HAP-1 (cell line): ENCODE measurements at regions not wholly inside any gene's neighbourhood (a gene's known extent, or its start where the extent isn't known, plus 50 kb on each side); places are given as distances from the start of the nearest gene placed in this dataset.

Experiments used
- DNase-seq, 2 experiments: peaks; one replicate each; pipeline ENCODE4 v3.0.0-alpha.2; 2016 to 2020; ENCODE audit warnings: low spot score in 2 of 2
- H3K27me3 ChIP-seq: fragments of 250-450 bp; sonication (Bioruptor Pico); 2 replicates; pipeline ENCODE4 v1.5.1; 2020; ENCODE audit warnings: low read depth, mild to moderate bottlenecking, moderate library complexity
- H3K36me3 ChIP-seq: fragments of 250-450 bp; sonication (Bioruptor Pico); replicated peaks from 2 replicates; pipeline ENCODE4 v1.5.1; 2020; ENCODE audit warnings: mild to moderate bottlenecking
- H3K4me1 ChIP-seq: fragments of 250-450 bp; sonication (Bioruptor Pico); 2 replicates; pipeline ENCODE4 v1.5.1; 2020; ENCODE audit warnings: mild to moderate bottlenecking
- H3K4me3 ChIP-seq: fragments of 250-450 bp; sonication (Bioruptor Pico); 2 replicates; pipeline ENCODE4 v1.5.1; 2020; ENCODE audit warnings: mild to moderate bottlenecking, moderate library complexity
- H3K9me3 ChIP-seq: fragments of 250-450 bp; sonication (Bioruptor Pico); 2 replicates; pipeline ENCODE4 v1.5.1; 2020; ENCODE audit warnings: mild to moderate bottlenecking, moderate library complexity
- in situ Hi-C: fragments of 300-500 bp; cut with MboI; formaldehyde crosslinking; loops from 3 replicates; pipeline ENCODE4 v1.14.3; 2020; ENCODE audit warnings: low sequenced_read_pairs, inconsistent platforms, mixed read lengths

DNA sequence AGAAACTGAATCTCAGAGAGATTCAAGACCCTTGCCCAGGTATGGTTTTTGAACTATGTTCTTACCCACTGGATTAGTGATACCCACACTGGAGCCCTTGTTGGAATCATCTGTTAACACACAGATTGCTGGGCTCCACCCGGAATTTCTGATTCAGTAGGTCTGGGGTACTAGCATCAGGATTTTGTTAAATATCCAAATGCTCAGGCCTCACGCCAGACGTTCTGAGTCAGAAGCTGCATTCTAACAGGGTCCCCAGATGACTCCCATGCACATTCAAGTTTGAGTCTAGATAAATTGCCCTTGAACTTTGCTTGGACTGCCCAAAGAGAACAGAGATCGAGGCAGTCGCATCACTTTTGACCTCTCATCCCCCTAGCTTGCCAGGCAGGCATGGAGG is 182.0 kb upstream of the WWC1 start:
- no peaks in the 10 kb centered on the region for H3K4me1 ChIP-seq
- H3K36me3 ChIP-seq = no peaks in the 10 kb centered on the region
- H3K9me3 ChIP-seq = no peaks in the 10 kb centered on the region
- no peak for DNase-seq
- H3K27me3 ChIP-seq = peaks cover 3% of the 10 kb centered on the region; the same call in 1 of the 2 replicates
- in situ Hi-C loops = no loop called here
- H3K4me3 ChIP-seq = no peak overlapping the region

- Histone ChIP-seq H3K4me3 (no peak overlapping the region), H3K4me1 (no peaks in the 10 kb centered on the region), H3K36me3 (no peaks in the 10 kb centered on the region), H3K9me3 (no peaks in the 10 kb centered on the region), H3K27me3 (peaks cover 3% of the 10 kb centered on the region; the same call in 1 of the 2 replicates)
- DNase-seq = no peak
- in situ Hi-C loops = no loop called here
Measured at GRCh38 chr5:168110384-168110783, 181.1 kb upstream of the WWC1 start.

- in situ Hi-C loops = no loop called here
- no peaks in the 10 kb centered on the region for H3K36me3 ChIP-seq
- H3K4me1 ChIP-seq = no peaks in the 10 kb centered on the region
- H3K27me3 ChIP-seq = peaks cover 3% of the 10 kb centered on the region; the same call in 1 of the 2 replicates
- H3K4me3 ChIP-seq = no peak overlapping the region
- no peaks in the 10 kb centered on the region for H3K9me3 ChIP-seq
- DNase-seq = no peak
Measured at GRCh38 chr5:168110870-168111832, 180.3 kb upstream of the WWC1 start.

- Histone ChIP-seq H3K9me3 (no peaks in the 10 kb centered on the region), H3K36me3 (no peaks in the 10 kb centered on the region), H3K27me3 (peaks cover 3% of the 10 kb centered on the region; the same call in 1 of the 2 replicates), H3K4me3 (no peak overlapping the region), H3K4me1 (peaks cover 12% of the 10 kb centered on the region)
- peak; percentile 69 to 84 for DNase-seq
- in situ Hi-C loops = loop anchor here (5.0 kb wide), 1 partner anchor 103 kb away; no protein-coding TSS in a partner anchor
Measured at GRCh38 chr5:168114444-168115017, 176.9 kb upstream of the WWC1 start.

DNA sequence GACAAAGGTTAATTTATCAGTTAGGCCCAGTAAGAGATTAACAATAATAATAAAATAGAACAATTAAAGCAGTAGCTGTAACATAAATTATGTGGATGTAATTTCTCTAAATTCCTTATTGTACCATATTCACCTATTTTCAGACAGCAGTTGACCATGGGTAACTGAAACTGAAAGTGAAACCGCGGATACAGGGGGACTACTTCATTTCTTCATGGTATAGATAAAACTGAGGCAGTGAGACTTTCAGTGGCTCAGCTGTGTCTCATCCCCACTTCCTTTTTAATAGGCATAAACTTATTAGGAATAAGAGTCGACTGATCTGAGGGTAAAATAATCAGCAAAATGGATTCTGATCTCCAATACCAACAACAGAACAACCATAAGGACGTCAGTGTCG is 174.0 kb upstream of the WWC1 start:
- no peak overlapping the region for H3K4me3 ChIP-seq
- in situ Hi-C loops = loop anchor here (5.0 kb wide), 1 partner anchor 100 kb away; no protein-coding TSS in a partner anchor

DNA sequence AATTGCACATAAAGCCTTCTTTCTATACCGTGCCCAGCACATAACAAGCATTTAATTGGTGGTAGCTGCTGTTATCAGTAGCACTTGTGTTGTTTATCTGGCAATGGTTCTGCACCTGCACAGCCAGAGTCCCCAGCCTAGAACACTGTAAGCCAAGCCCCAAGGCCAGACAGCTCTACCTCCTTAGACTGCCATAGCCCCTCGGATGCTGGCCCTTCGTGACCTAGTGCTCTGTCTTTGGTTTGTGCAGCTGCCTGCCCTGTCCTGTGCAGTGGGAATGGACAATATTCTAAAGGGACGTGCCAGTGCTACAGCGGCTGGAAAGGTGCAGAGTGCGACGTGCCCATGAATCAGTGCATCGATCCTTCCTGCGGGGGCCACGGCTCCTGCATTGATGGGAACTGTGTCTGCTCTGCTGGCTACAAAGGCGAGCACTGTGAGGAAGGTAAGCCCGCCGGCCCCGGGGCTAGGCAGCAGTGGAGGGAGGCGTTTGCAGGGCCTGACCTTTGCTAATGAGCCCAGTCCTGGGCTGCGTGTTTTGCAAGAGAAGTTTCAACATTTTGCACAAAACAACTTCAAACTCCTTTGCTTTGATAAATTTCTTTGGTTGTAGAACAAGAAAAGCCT is 173.3 kb upstream of the WWC1 start:
- in situ Hi-C loops = loop anchor here (5.0 kb wide), 1 partner anchor 99 kb away; no protein-coding TSS in a partner anchor
- H3K4me3 ChIP-seq = no peak overlapping the region
- peak in 1 of 2 experiments; percentile 37 for DNase-seq

More for the DNA sequence above, 174.0 kb upstream of the WWC1 start:
- no peaks in the 10 kb centered on the region for H3K9me3 ChIP-seq
- H3K4me1 ChIP-seq = peaks cover 12% of the 10 kb centered on the region
- no peaks in the 10 kb centered on the region for H3K36me3 ChIP-seq
- no peak for DNase-seq
- no peaks in the 10 kb centered on the region; the same call in 1 of the 2 replicates for H3K27me3 ChIP-seq

DNA sequence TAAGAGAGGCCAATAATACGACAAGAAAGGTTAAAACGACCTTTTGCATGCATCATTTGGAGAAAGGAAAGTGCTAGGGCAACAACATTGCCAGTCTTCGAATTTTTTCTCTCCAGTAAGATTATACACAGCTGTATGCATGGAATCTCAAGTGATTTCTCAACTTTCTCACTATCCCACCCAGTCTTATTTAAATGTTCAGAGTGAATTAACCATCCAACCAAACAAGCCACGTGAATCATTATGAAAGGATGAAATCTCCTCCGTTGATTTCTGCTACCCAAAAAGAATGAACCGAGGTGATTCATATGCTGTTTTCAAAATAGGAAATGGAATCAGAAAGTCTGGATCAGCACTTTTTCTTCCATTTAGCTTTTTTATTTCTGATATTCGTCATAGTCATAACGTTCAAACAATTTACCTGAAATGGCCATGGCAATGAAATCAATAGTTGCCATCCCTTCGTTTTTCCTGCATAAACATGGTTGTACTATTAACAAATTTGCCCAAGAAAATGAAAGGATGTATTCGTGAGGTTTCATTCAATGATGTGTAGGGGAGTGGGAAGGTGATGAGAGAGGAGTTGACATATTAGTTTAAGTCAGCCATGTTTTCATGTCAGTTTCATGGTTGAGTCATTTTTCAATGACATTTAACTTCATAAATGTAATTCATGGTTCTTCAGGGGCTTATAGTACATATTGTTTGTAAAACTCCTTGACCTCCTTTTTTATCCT is 170.9 kb upstream of the WWC1 start:
- Histone ChIP-seq H3K27me3 (no peaks in the 10 kb centered on the region), H3K4me1 (peaks cover 12% of the 10 kb centered on the region), H3K36me3 (no peaks in the 10 kb centered on the region), H3K9me3 (no peaks in the 10 kb centered on the region), H3K4me3 (no peak overlapping the region)
- no peak for DNase-seq
- in situ Hi-C loops = no loop called here

More for the DNA sequence above, 173.3 kb upstream of the WWC1 start:
- Histone ChIP-seq H3K27me3 (no peaks in the 10 kb centered on the region; the same call in 1 of the 2 replicates), H3K9me3 (no peaks in the 10 kb centered on the region), H3K36me3 (no peaks in the 10 kb centered on the region), H3K4me1 (peaks cover 12% of the 10 kb centered on the region)

GRCh38 chr5:168121138-168121494 is 170.3 kb upstream of the WWC1 start:
- no peak for DNase-seq
- Histone ChIP-seq H3K9me3 (no peaks in the 10 kb centered on the region), H3K4me3 (no peak overlapping the region), H3K36me3 (no peaks in the 10 kb centered on the region), H3K4me1 (peaks cover 12% of the 10 kb centered on the region), H3K27me3 (no peaks in the 10 kb centered on the region)
- in situ Hi-C loops = no loop called here

- H3K4me1 ChIP-seq = peaks cover 9% of the 10 kb centered on the region
- DNase-seq = no peak
- H3K36me3 ChIP-seq = no peaks in the 10 kb centered on the region
- no peaks in the 10 kb centered on the region for H3K27me3 ChIP-seq
- no peak overlapping the region for H3K4me3 ChIP-seq
- no peaks in the 10 kb centered on the region for H3K9me3 ChIP-seq
- in situ Hi-C loops = no loop called here
Measured at GRCh38 chr5:168123631-168124528, 167.6 kb upstream of the WWC1 start.

GRCh38 chr5:168125445-168126199 is 165.8 kb upstream of the WWC1 start:
- Histone ChIP-seq H3K27me3 (no peaks in the 10 kb centered on the region), H3K4me1 (peaks cover 9% of the 10 kb centered on the region), H3K9me3 (no peaks in the 10 kb centered on the region), H3K36me3 (no peaks in the 10 kb centered on the region), H3K4me3 (no peak overlapping the region)
- in situ Hi-C loops = no loop called here
- no peak for DNase-seq

DNA sequence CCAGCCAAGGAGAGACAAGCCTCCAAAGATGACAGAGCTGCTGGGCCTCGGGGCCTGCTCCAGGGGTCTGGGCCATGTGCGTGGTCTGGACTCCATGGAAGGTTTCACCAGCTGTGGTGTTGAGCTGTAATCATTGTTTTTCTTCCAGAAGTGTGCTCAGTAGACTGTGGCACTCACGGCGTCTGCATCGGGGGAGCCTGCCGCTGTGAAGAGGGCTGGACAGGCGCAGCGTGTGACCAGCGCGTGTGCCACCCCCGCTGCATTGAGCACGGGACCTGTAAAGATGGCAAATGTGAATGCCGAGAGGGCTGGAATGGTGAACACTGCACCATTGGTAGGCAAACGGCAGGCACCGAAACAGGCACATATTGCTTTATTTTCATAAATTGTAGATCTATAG is 164.8 kb upstream of the WWC1 start:
- Histone ChIP-seq H3K4me3 (no peak overlapping the region), H3K36me3 (no peaks in the 10 kb centered on the region), H3K4me1 (peaks cover 9% of the 10 kb centered on the region), H3K27me3 (no peaks in the 10 kb centered on the region), H3K9me3 (no peaks in the 10 kb centered on the region)
- in situ Hi-C loops = no loop called here
- no peak for DNase-seq

DNA sequence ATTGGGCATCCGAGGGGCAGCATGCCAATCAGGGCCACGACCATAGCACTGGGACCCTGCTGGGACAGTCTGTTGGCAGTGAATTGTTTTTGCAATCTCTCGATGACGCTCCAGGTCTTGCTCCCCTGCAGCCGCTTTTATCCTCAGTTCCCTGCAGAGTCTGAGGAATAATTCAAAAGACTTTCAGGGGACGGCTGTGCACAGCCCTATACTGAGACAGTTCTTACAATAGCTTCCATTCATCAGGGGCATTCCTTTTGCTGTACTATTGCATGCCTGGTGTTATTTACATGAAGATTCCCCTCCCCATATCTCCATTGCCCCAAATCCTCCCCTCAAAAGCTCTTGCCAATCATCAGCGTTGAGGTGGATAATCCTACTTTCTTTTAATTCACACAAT is 163.3 kb upstream of the WWC1 start:
- H3K4me3 ChIP-seq = no peak overlapping the region
- H3K36me3 ChIP-seq = no peaks in the 10 kb centered on the region
- peaks cover 9% of the 10 kb centered on the region for H3K4me1 ChIP-seq
- H3K9me3 ChIP-seq = no peaks in the 10 kb centered on the region
- H3K27me3 ChIP-seq = no peaks in the 10 kb centered on the region
- no peak for DNase-seq
- in situ Hi-C loops = no loop called here
